ENCODE measurements at regions not wholly inside any gene's neighbourhood (a gene's known extent, or its start where the extent isn't known, plus 50 kb on each side); places are given as distances from the start of the nearest gene placed in this dataset.
"Not testable (repeated sequence)": the region's sequence is repeated elsewhere in the genome, so short reads cannot be mapped to it uniquely, and the experiment has no call there.

- no peaks in the 10 kb centered on the region for H3K27me3 Mint-ChIP-seq
- H3K9me3 ChIP-seq (ENCODE audit: control insufficient read depth in 1 of 2, insufficient read depth in 1 of 2, low read length in 2 of 2), result peaks cover 0 to 13% of the 10 kb centered on the region in 2 experiments
- intact Hi-C loops (cut with DNase I, micrococcal nuclease), result no loop called here
- no peaks in the 10 kb centered on the region for H3K27me3 ChIP-seq (ENCODE audit: control insufficient read depth in 1 of 2, insufficient read depth in 2 of 2, low read length in 2 of 2)
- no peaks in the 10 kb centered on the region for H3K36me3 Mint-ChIP-seq (ENCODE audit: low read depth)
- no peaks in the 10 kb centered on the region for H3K4me1 Mint-ChIP-seq (ENCODE audit: low read depth)
- no peaks in the 10 kb centered on the region for H3K4me1 ChIP-seq (ENCODE audit: insufficient read depth, low read length)
- peaks cover 9% of the 10 kb centered on the region for H3K9me3 Mint-ChIP-seq
- H3K36me3 ChIP-seq (ENCODE audit: insufficient read depth, low read length), result no peaks in the 10 kb centered on the region
- no peak for TF ChIP-seq CTCF (IDR thresholded peaks at IDR 0.05)
- POLR2A ChIA-PET, result no interaction called here
- no peak for ATAC-seq (ENCODE audit: poor library complexity)
- H3K27ac ChIP-seq (ENCODE audit: low read depth in 1 of 2, low read length in 2 of 2), result no peak overlapping the region
- no peak for DNase-seq
- no peak overlapping the region for H3K4me3 Mint-ChIP-seq
- CTCF ChIA-PET, result no interaction called here
- no peak overlapping the region for H3K27ac Mint-ChIP-seq
- H3K4me3 ChIP-seq (ENCODE audit: low read length), result no peak overlapping the region
Observed at GRCh38 chr5:25190521-25191000, 545.8 kb upstream of the CDH10 start.

GRCh38 chr5:25181249-25181648 lies 536.5 kb upstream of the CDH10 start:
- no peaks in the 10 kb centered on the region for H3K4me1 ChIP-seq (ENCODE audit: insufficient read depth, low read length)
- no peak for ATAC-seq (ENCODE audit: poor library complexity)
- intact Hi-C loops (cut with DNase I, micrococcal nuclease), result no loop called here
- H3K4me3 ChIP-seq (ENCODE audit: low read length), result no peak overlapping the region
- H3K9me3 ChIP-seq (ENCODE audit: control insufficient read depth in 1 of 2, insufficient read depth in 1 of 2, low read length in 2 of 2), result peaks cover 5 to 8% of the 10 kb centered on the region in 2 experiments
- no peaks in the 10 kb centered on the region for H3K36me3 Mint-ChIP-seq (ENCODE audit: low read depth)
- no peak for DNase-seq
- no peaks in the 10 kb centered on the region for H3K36me3 ChIP-seq (ENCODE audit: insufficient read depth, low read length)
- H3K9me3 Mint-ChIP-seq, result peaks cover 17% of the 10 kb centered on the region
- H3K27me3 Mint-ChIP-seq, result no peaks in the 10 kb centered on the region
- no peak overlapping the region for H3K4me3 Mint-ChIP-seq
- H3K27ac ChIP-seq (ENCODE audit: low read depth in 1 of 2, low read length in 2 of 2), result no peak overlapping the region
- no peak for TF ChIP-seq CTCF (IDR thresholded peaks at IDR 0.05)
- ChIA-PET POLR2A (no interaction called here), CTCF (no interaction called here)
- H3K27me3 ChIP-seq (ENCODE audit: control insufficient read depth in 1 of 2, insufficient read depth in 2 of 2, low read length in 2 of 2), result no peaks in the 10 kb centered on the region
- no peak overlapping the region for H3K27ac Mint-ChIP-seq
- H3K4me1 Mint-ChIP-seq (ENCODE audit: low read depth), result no peaks in the 10 kb centered on the region

- H3K36me3 Mint-ChIP-seq (ENCODE audit: low read depth); H3K4me3 ChIP-seq (ENCODE audit: low read length); H3K4me1 Mint-ChIP-seq (ENCODE audit: low read depth); H3K36me3 ChIP-seq (ENCODE audit: insufficient read depth, low read length); H3K4me1 ChIP-seq (ENCODE audit: insufficient read depth, low read length); H3K27ac ChIP-seq (ENCODE audit: low read depth in 1 of 2, low read length in 2 of 2); H3K27me3 ChIP-seq (ENCODE audit: control insufficient read depth in 1 of 2, insufficient read depth in 2 of 2, low read length in 2 of 2); H3K27ac Mint-ChIP-seq; DNase-seq; H3K4me3 Mint-ChIP-seq; ATAC-seq (ENCODE audit: poor library complexity); H3K27me3 Mint-ChIP-seq; intact Hi-C loops (cut with DNase I, micrococcal nuclease); CTCF ChIA-PET; POLR2A ChIA-PET; H3K9me3 ChIP-seq (ENCODE audit: control insufficient read depth in 1 of 2, insufficient read depth in 1 of 2, low read length in 2 of 2): not testable (repeated sequence)
- peaks cover 20% of the 10 kb centered on the region for H3K9me3 Mint-ChIP-seq
Observed at GRCh38 chr5:25162616-25163015, 517.8 kb upstream of the CDH10 start.

- Histone ChIP-seq H3K36me3 (ENCODE audit: insufficient read depth, low read length) (no peaks in the 10 kb centered on the region), H3K4me3 (ENCODE audit: low read length) (no peak overlapping the region), H3K27ac (ENCODE audit: low read depth in 1 of 2, low read length in 2 of 2) (no peak overlapping the region), H3K9me3 (ENCODE audit: control insufficient read depth in 1 of 2, insufficient read depth in 1 of 2, low read length in 2 of 2) (peaks cover 6 to 7% of the 10 kb centered on the region in 2 experiments), H3K4me1 (ENCODE audit: insufficient read depth, low read length) (no peaks in the 10 kb centered on the region), H3K27me3 (ENCODE audit: control insufficient read depth in 1 of 2, insufficient read depth in 2 of 2, low read length in 2 of 2) (no peaks in the 10 kb centered on the region)
- no peaks in the 10 kb centered on the region for H3K36me3 Mint-ChIP-seq (ENCODE audit: low read depth)
- intact Hi-C loops (cut with DNase I, micrococcal nuclease), result no loop called here
- no peak for ATAC-seq (ENCODE audit: poor library complexity)
- H3K4me3 Mint-ChIP-seq, result no peak overlapping the region
- no peak for DNase-seq
- ChIA-PET POLR2A (no interaction called here), CTCF (no interaction called here)
- H3K27ac Mint-ChIP-seq, result no peak overlapping the region
- no peak for TF ChIP-seq CTCF (IDR thresholded peaks at IDR 0.05)
- peaks cover 22% of the 10 kb centered on the region for H3K9me3 Mint-ChIP-seq
- no peaks in the 10 kb centered on the region for H3K4me1 Mint-ChIP-seq (ENCODE audit: low read depth)
- H3K27me3 Mint-ChIP-seq, result no peaks in the 10 kb centered on the region
Observed at GRCh38 chr5:25160891-25161290, 516.1 kb upstream of the CDH10 start.

Measured in CD4-positive, alpha-beta T cell (primary cell).